HEK293 (cell line): ENCODE measurements at regions not wholly inside any gene's neighbourhood (a gene's known extent, or its start where the extent isn't known, plus 50 kb on each side); places are given as distances from the start of the nearest gene placed in this dataset.

Source experiments
- CTCF ChIA-PET: fragments of 350-600 bp; formaldehyde crosslinking; extraction: SDS; loops from one replicate; lab custom pipeline; 2021; ENCODE audit warnings: antibody characterized with exemption; lab: Yijun Ruan, JAX
- POLR2A ChIA-PET: fragments of 300-600 bp; formaldehyde crosslinking; extraction: SDS; loops from one replicate; lab custom pipeline; 2020; ENCODE audit warnings: antibody characterized with exemption, inconsistent platforms; lab: Yijun Ruan, JAX
- H3K27ac ChIP-seq: fragments of 200-500 bp; sonication (Bioruptor generic); 2 replicates; pipeline ENCODE4 v1.5.1; 2014; ENCODE audit warnings: low read depth, low read length, control low read depth, inconsistent platforms; ENCODE audit errors: extremely low read depth
- H3K36me3 ChIP-seq, 2 experiments: fragments of 200-500 bp in 1 of 2; sonication (Bioruptor generic) in 1 of 2; 1 replicate in 1 of 2; 2 replicates in 1 of 2; pipeline ENCODE4 v1.5.1; 2014 to 2017; ENCODE audit warnings: inconsistent platforms in 2 of 2, low read length in 2 of 2; ENCODE audit not compliant: control insufficient read depth in 2 of 2, insufficient read depth in 1 of 2
- H3K4me1 ChIP-seq: fragments of 200-500 bp; sonication (Bioruptor generic); 2 replicates; pipeline ENCODE4 v1.5.1; 2014; ENCODE audit warnings: mild to moderate bottlenecking, low read length, inconsistent platforms; ENCODE audit not compliant: control insufficient read depth, insufficient read depth
- H3K4me3 ChIP-seq: 2 replicates; pipeline ENCODE4 v1.5.1; 2011; ENCODE audit warnings: low read depth, mild to moderate bottlenecking, control low read depth, low read length, moderate library complexity
- H3K9me3 ChIP-seq: fragments of 200-500 bp; sonication (Bioruptor generic); 2 replicates; pipeline ENCODE4 v1.5.1; 2014; ENCODE audit warnings: low read depth, low read length, inconsistent platforms; ENCODE audit not compliant: control insufficient read depth, insufficient read depth
- GLIS2 ChIP-seq: fragments of 450-650 bp; formaldehyde crosslinking; IDR thresholded peaks from 2 replicates; pipeline ENCODE4 v1.5.1; 2016; ENCODE audit warnings: missing biosample characterization, missing genetic modification characterization
- KLF7 ChIP-seq: fragments of 450-650 bp; formaldehyde crosslinking; IDR thresholded peaks from 2 replicates; pipeline ENCODE4 v1.5.1; 2016; ENCODE audit warnings: missing biosample characterization, missing genetic modification characterization, borderline replicate concordance
- OVOL3 ChIP-seq: fragments of 450-650 bp; formaldehyde crosslinking; IDR thresholded peaks from 2 replicates; pipeline ENCODE4 v1.5.1; 2016; ENCODE audit warnings: missing biosample characterization, missing genetic modification characterization
- ZFHX2 ChIP-seq: fragments of 450-650 bp; formaldehyde crosslinking; conservative IDR thresholded peaks from 2 replicates; pipeline ENCODE4 v1.5.1; 2016; ENCODE audit warnings: missing biosample characterization, missing genetic modification characterization
- ZNF121 ChIP-seq: fragments of 450-650 bp; formaldehyde crosslinking; IDR thresholded peaks from 2 replicates; pipeline ENCODE4 v1.5.1; 2016; ENCODE audit warnings: missing biosample characterization, missing genetic modification characterization
- ZNF132 ChIP-seq: fragments of 450-650 bp; formaldehyde crosslinking; IDR thresholded peaks from 2 replicates; pipeline ENCODE4 v1.5.1; 2017; ENCODE audit warnings: missing biosample characterization, missing genetic modification characterization, borderline replicate concordance
- ZNF138 ChIP-seq: fragments of 450-650 bp; formaldehyde crosslinking; IDR thresholded peaks from 2 replicates; pipeline ENCODE4 v1.5.1; 2016; ENCODE audit warnings: missing biosample characterization, missing genetic modification characterization, borderline replicate concordance
- ZNF157 ChIP-seq: fragments of 450-650 bp; formaldehyde crosslinking; IDR thresholded peaks from 2 replicates; pipeline ENCODE4 v1.5.1; 2016; ENCODE audit warnings: missing biosample characterization, missing genetic modification characterization
- ZNF174 ChIP-seq: fragments of 450-650 bp; formaldehyde crosslinking; IDR thresholded peaks from 2 replicates; pipeline ENCODE4 v1.5.0; 2017; ENCODE audit warnings: missing biosample characterization, mild to moderate bottlenecking, missing genetic modification characterization
- ZNF214 ChIP-seq: fragments of 450-650 bp; formaldehyde crosslinking; IDR thresholded peaks from 2 replicates; pipeline ENCODE4 v1.5.1; 2017; ENCODE audit warnings: missing biosample characterization, mild to moderate bottlenecking, missing genetic modification characterization, borderline replicate concordance
- ZNF302 ChIP-seq: fragments of 450-650 bp; formaldehyde crosslinking; IDR thresholded peaks from 2 replicates; pipeline ENCODE4 v1.5.1; 2016; ENCODE audit warnings: missing biosample characterization, missing genetic modification characterization, low read depth
- ZNF426 ChIP-seq: fragments of 450-650 bp; formaldehyde crosslinking; IDR thresholded peaks from 2 replicates; pipeline ENCODE4 v1.5.1; 2017; ENCODE audit warnings: missing biosample characterization, missing genetic modification characterization, mild to moderate bottlenecking, inconsistent platforms, moderate library complexity
- ZNF514 ChIP-seq: fragments of 450-650 bp; formaldehyde crosslinking; IDR thresholded peaks from 2 replicates; pipeline ENCODE4 v1.5.1; 2016; ENCODE audit warnings: missing biosample characterization, missing genetic modification characterization
- ZNF558 ChIP-seq: fragments of 450-650 bp; formaldehyde crosslinking; IDR thresholded peaks from 2 replicates; pipeline ENCODE4 v1.5.1; 2016; ENCODE audit warnings: missing biosample characterization, missing genetic modification characterization
- ZNF571 ChIP-seq: fragments of 450-650 bp; formaldehyde crosslinking; IDR thresholded peaks from 2 replicates; pipeline ENCODE4 v1.5.0; 2017; ENCODE audit warnings: missing biosample characterization, missing genetic modification characterization
- ZNF777 ChIP-seq: fragments of 450-650 bp; formaldehyde crosslinking; IDR thresholded peaks from 2 replicates; pipeline ENCODE4 v1.5.1; 2017; ENCODE audit warnings: missing biosample characterization, missing genetic modification characterization, borderline replicate concordance
- TF ChIP-seq, protein P1 (sequence below): fragments of 450-650 bp; formaldehyde crosslinking; IDR thresholded peaks from 2 replicates; pipeline ENCODE4 v1.5.1; 2016; ENCODE audit warnings: missing biosample characterization, missing genetic modification characterization
- TF ChIP-seq, protein P2 (sequence below): fragments of 450-650 bp; formaldehyde crosslinking; IDR thresholded peaks from 2 replicates; pipeline ENCODE4 v1.5.1; 2017; ENCODE audit warnings: missing biosample characterization, missing genetic modification characterization

DNA sequence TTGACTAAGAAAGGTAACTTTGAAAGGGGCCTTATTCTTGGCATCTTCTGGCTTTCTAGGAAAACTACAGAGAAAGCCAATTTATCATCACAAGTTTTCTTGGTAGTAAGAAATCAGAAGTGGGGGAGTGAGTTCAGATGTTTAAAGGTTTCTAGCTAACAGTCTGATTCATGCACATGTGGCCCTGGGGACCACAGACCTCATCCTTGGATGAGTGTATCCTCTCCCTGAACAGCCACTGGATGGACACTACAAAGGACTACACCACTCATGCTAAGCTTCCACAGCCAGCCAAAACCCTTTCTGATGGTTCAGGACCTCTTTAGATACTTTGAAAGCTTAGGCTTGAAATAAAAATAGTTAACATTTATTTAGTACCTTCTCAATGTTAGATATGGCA lies 218.3 kb upstream of the STK17B start:
- Histone ChIP-seq H3K27ac (no peak overlapping the region), H3K4me3 (no peak overlapping the region), H3K36me3 (no peaks in the 10 kb centered on the region), H3K9me3 (no peaks in the 10 kb centered on the region), H3K4me1 (no peaks in the 10 kb centered on the region)
- no peak for TF ChIP-seq ZNF514
- no peak for TF ChIP-seq ZNF302 (tag by site-specific recombination)
- TF ChIP-seq KLF7: no peak
- no peak for TF ChIP-seq ZFHX2 (tag by site-specific recombination)
- TF ChIP-seq, protein P1, sequence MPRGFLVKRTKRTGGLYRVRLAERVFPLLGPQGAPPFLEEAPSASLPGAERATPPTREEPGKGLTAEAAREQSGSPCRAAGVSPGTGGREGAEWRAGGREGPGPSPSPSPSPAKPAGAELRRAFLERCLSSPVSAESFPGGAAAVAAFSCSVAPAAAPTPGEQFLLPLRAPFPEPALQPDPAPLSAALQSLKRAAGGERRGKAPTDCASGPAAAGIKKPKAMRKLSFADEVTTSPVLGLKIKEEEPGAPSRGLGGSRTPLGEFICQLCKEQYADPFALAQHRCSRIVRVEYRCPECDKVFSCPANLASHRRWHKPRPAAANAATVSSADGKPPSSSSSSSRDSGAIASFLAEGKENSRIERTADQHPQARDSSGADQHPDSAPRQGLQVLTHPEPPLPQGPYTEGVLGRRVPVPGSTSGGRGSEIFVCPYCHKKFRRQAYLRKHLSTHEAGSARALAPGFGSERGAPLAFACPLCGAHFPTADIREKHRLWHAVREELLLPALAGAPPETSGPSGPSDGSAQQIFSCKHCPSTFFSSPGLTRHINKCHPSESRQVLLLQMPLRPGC: no peak
- TF ChIP-seq ZNF571 (tag by site-specific recombination): no peak
- TF ChIP-seq ZNF121 (tag by site-specific recombination): no peak
- TF ChIP-seq ZNF558 (tag by site-specific recombination): no peak
- no peak for TF ChIP-seq OVOL3
- no peak for TF ChIP-seq ZNF426 (tag by site-specific recombination)
- POLR2A ChIA-PET: no interaction called here
- CTCF ChIA-PET: no interaction called here

DNA sequence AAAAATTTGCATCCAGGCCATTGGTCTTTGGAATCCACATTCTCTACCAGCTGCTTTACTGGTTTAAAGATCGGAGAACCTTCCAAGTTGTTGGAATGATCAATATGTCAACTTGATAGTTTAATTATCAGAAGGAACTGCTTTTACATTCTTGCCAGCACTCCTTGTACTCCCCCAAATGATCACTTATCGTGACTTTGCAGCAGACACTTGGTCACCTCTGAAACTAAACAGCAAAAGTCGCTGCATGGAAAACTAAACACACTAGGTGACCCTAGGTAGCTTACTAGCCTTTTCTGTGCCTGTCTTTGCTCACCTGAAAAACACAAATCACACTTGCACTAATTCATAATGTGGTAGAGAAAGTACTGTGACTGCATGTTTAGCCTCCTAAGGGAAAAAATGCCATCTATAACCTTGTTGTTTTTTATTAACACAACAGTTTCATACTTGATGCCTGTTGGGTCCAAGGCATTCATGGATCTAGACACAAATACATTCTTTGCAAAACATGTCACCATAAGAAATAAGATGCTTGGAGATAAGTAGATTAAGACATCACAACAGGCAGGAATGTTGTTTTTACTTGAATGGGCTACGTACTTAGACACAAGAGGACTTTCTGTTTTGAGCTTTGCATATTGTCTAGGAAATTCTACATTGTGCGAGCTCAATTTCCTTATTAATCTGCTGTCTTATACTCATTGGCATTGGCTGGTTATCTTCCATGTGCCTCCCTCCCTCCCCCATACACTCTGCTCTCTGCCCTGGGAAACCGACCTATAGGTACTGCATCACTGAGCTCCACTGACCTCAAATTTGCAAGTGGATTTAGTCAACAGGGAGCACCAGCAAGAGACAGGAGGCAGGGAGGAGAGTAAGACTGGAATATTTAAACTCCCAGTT lies 219.1 kb upstream of the STK17B start:
- Histone ChIP-seq H3K4me3 (no peak overlapping the region), H3K36me3 (no peaks in the 10 kb centered on the region), H3K27ac (no peak overlapping the region), H3K9me3 (no peaks in the 10 kb centered on the region)
- POLR2A ChIA-PET: no interaction called here
- TF ChIP-seq GLIS2 (tag by site-specific recombination) (no peak), ZNF157 (no peak), ZNF174 (tag by site-specific recombination) (no peak), ZNF132 (tag by site-specific recombination) (no peak), ZNF214 (tag by site-specific recombination) (no peak), ZNF138 (tag by site-specific recombination) (no peak)
- TF ChIP-seq, all 188 proteins: peak for 0
- no peaks in the 10 kb centered on the region for H3K4me1 ChIP-seq
- CTCF ChIA-PET: interaction anchor here (0.7 kb wide), 1 partner anchor 31 kb away, joined by 4 read pairs; no protein-coding TSS in a partner anchor

DNA sequence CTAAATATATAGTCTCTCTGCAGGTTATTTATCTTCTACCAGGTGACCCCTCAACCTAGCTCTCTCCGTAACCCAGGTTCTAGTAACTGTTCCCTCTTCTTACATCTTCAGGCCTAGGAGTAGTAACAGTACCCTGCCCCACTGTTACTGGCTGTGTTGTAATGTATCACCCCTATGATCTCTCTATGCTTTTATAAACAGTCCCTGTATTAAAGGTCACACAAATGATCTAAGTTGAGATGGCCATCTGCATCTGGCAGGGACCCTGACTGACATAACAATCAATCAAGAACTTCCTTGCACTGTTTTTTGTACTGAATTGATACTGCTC lies 219.7 kb upstream of the STK17B start:
- Histone ChIP-seq H3K27ac (no peak overlapping the region), H3K4me1 (no peaks in the 10 kb centered on the region), H3K4me3 (no peak overlapping the region), H3K36me3 (no peaks in the 10 kb centered on the region), H3K9me3 (no peaks in the 10 kb centered on the region)
- TF ChIP-seq ZNF777 (tag by site-specific recombination): no peak
- TF ChIP-seq, protein P2, sequence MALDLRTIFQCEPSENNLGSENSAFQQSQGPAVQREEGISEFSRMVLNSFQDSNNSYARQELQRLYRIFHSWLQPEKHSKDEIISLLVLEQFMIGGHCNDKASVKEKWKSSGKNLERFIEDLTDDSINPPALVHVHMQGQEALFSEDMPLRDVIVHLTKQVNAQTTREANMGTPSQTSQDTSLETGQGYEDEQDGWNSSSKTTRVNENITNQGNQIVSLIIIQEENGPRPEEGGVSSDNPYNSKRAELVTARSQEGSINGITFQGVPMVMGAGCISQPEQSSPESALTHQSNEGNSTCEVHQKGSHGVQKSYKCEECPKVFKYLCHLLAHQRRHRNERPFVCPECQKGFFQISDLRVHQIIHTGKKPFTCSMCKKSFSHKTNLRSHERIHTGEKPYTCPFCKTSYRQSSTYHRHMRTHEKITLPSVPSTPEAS: no peak
- POLR2A ChIA-PET: no interaction called here
- CTCF ChIA-PET: no interaction called here
